CD8-positive, alpha-beta memory T cell (primary cell): ENCODE measurements at regions not wholly inside any gene's neighbourhood (a gene's known extent, or its start where the extent isn't known, plus 50 kb on each side); places are given as distances from the start of the nearest gene placed in this dataset.

Source experiments
- CTCF ChIA-PET: fragments of 350-600 bp; sonication (Branson Sonifier 250); formaldehyde crosslinking; loops from one replicate; lab custom pipeline; 2021; ENCODE audit warnings: antibody characterized with exemption; lab: Charles Lee
- POLR2A ChIA-PET: fragments of 350-600 bp; sonication (Branson Sonifier 250); formaldehyde crosslinking; loops from one replicate; lab custom pipeline; 2021; ENCODE audit warnings: antibody characterized with exemption; lab: Charles Lee
- DNase-seq, 5 donors: peaks; one replicate each; pipeline versions ENCODE4 v3.0.0 to v3.0.0-alpha.2; 2020 to 2022; ENCODE audit warnings: mixed read lengths in 1 of 5
- H3K27ac ChIP-seq: one replicate; pipeline ENCODE4 v1.7.0; 2013; ENCODE audit warnings: low read depth, mild to moderate bottlenecking, low read length, moderate library complexity
- H3K27me3 ChIP-seq: 2 replicates; pipeline ENCODE4 v1.7.0; 2013; ENCODE audit warnings: low read length, mild to moderate bottlenecking; ENCODE audit not compliant: insufficient read depth, poor library complexity, severe bottlenecking
- H3K36me3 ChIP-seq: 2 replicates; pipeline ENCODE4 v1.7.0; 2013; ENCODE audit warnings: mild to moderate bottlenecking, low read length, moderate library complexity; ENCODE audit not compliant: insufficient read depth
- H3K4me1 ChIP-seq: 2 replicates; pipeline ENCODE4 v1.7.0; 2013; ENCODE audit warnings: mild to moderate bottlenecking, low read length, moderate library complexity; ENCODE audit not compliant: insufficient read depth
- H3K4me3 ChIP-seq: 2 replicates; pipeline ENCODE4 v1.7.0; 2013; ENCODE audit warnings: mild to moderate bottlenecking, low read length
- H3K9me3 ChIP-seq: 2 replicates; pipeline ENCODE4 v1.7.0; 2013; ENCODE audit warnings: mild to moderate bottlenecking, low read length
- H3K27ac Mint-ChIP-seq, 8 donors: one replicate each; pipeline ENCODE4 v1.8.0; 2020 to 2021; ENCODE audit warnings: mixed read lengths in 8 of 8, mild to moderate bottlenecking in 6 of 8, inconsistent platforms in 3 of 8, moderate library complexity in 3 of 8
- H3K27me3 Mint-ChIP-seq, 2 donors: one replicate each; pipeline ENCODE4 v1.8.0; 2020 to 2021; ENCODE audit warnings: mixed read lengths in 2 of 2, mild to moderate bottlenecking in 1 of 2, moderate library complexity in 1 of 2
- H3K36me3 Mint-ChIP-seq, 3 donors: one replicate each; pipeline ENCODE4 v1.8.0; 2020 to 2021; ENCODE audit warnings: mixed read lengths in 3 of 3, inconsistent platforms in 1 of 3, mild to moderate bottlenecking in 1 of 3
- H3K4me1 Mint-ChIP-seq, 3 donors: one replicate each; pipeline ENCODE4 v1.8.0; 2020 to 2021; ENCODE audit warnings: mixed read lengths in 3 of 3, inconsistent platforms in 1 of 3, mild to moderate bottlenecking in 1 of 3
- H3K4me3 Mint-ChIP-seq, 7 donors: one replicate each; pipeline ENCODE4 v1.8.0; 2020 to 2021; ENCODE audit warnings: mixed read lengths in 7 of 7, mild to moderate bottlenecking in 6 of 7, moderate library complexity in 4 of 7, inconsistent platforms in 2 of 7
- H3K9me3 Mint-ChIP-seq, 5 donors: one replicate each; pipeline ENCODE4 v1.8.0; 2020 to 2022; ENCODE audit warnings: mixed read lengths in 5 of 5, mild to moderate bottlenecking in 3 of 5, moderate library complexity in 2 of 5, inconsistent platforms in 1 of 5

DNA sequence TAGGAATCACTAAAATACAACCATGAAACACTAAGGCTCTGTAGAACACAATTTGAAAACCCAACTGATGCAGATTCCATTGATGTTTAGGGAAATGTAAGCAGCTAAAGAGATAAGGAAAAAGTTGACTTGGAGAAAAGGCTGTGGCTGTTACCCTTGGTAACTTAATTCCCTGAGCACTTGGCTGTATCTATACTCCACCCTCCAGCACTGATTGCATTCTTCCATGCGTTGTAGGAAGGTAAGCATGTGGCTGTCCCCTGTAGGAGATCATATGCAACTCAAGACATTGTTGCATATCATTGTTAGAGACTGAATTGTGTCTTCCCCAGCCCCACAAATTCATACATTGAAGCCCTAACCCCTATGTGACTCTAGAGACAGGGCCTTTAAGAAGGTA lies 184.5 kb downstream of the CEMIP2 start:
- DNase-seq: no peak
- Mint-ChIP-seq H3K9me3 (no peaks in the 10 kb centered on the region), H3K36me3 (no peaks in the 10 kb centered on the region), H3K27me3 (peaks cover 3 to 9% of the 10 kb centered on the region in 2 donors), H3K27ac (no peak overlapping the region), H3K4me3 (no peak overlapping the region), H3K4me1 (no peaks in the 10 kb centered on the region)
- Histone ChIP-seq H3K27me3 (no peaks in the 10 kb centered on the region), H3K36me3 (no peaks in the 10 kb centered on the region), H3K4me3 (no peak overlapping the region), H3K4me1 (no peaks in the 10 kb centered on the region), H3K9me3 (no peaks in the 10 kb centered on the region), H3K27ac (no peak overlapping the region)
- POLR2A ChIA-PET: no interaction called here
- CTCF ChIA-PET: no interaction called here

DNA sequence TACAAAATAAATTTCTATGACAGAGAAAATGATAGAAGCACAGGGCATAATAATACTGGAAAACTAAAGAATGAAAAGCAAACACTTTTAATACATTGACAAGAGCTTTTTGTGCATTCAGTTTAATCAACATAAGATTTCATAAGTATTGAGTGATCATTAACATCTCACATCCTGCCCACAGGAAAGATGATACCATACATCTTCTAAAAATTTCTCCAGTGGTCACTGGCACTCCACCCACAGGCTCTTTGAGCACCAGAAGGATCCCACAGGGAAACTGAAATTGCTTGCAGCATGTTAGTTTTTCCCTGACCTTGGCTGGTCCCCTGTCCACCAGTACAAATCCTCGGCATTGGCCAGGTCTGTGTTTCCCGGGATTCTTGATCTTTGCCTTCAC lies 186.0 kb downstream of the CEMIP2 start:
- DNase-seq: no peak
- Mint-ChIP-seq H3K27me3 (peaks cover 3 to 9% of the 10 kb centered on the region in 2 donors), H3K4me1 (no peaks in the 10 kb centered on the region), H3K9me3 (no peaks in the 10 kb centered on the region), H3K27ac (no peak overlapping the region), H3K4me3 (no peak overlapping the region), H3K36me3 (no peaks in the 10 kb centered on the region)
- H3K36me3 ChIP-seq: no peaks in the 10 kb centered on the region
- no peak overlapping the region for H3K27ac ChIP-seq
- no peaks in the 10 kb centered on the region for H3K9me3 ChIP-seq
- H3K4me1 ChIP-seq: no peaks in the 10 kb centered on the region
- H3K27me3 ChIP-seq: no peaks in the 10 kb centered on the region
- POLR2A ChIA-PET: no interaction called here
- CTCF ChIA-PET: no interaction called here
- H3K4me3 ChIP-seq: no peak overlapping the region

DNA sequence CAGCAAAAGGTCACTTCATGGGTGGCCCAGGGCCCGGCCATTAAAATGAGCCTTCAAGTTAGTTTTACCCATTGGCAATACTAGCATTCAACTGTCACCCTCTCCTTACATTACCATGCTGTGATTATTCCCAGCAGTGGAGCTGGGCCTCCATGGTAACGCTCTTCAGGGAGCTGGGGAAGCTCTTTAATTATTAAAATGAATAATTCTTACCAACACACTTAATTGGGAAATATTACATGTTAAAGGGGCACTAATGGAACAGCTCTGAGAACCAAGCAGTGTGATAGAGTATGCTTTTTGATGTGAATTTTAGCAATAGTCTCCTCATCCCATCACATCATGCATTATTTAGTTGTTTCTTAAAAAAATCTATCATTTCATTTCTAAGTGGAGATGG lies 187.2 kb downstream of the CEMIP2 start:
- no peak overlapping the region for H3K4me3 Mint-ChIP-seq
- Histone ChIP-seq H3K4me3 (no peak overlapping the region), H3K9me3 (no peaks in the 10 kb centered on the region), H3K4me1 (no peaks in the 10 kb centered on the region), H3K27me3 (no peaks in the 10 kb centered on the region), H3K36me3 (no peaks in the 10 kb centered on the region), H3K27ac (no peak overlapping the region)
- H3K36me3 Mint-ChIP-seq: no peaks in the 10 kb centered on the region
- DNase-seq: no peak
- CTCF ChIA-PET: interaction anchor here (1.1 kb wide), 1 partner anchor 24 kb away, joined by 4 read pairs; no protein-coding TSS in a partner anchor
- no peaks in the 10 kb centered on the region for H3K4me1 Mint-ChIP-seq
- H3K27me3 Mint-ChIP-seq: peaks cover 6 to 9% of the 10 kb centered on the region in 2 donors
- POLR2A ChIA-PET: no interaction called here
- H3K9me3 Mint-ChIP-seq: no peaks in the 10 kb centered on the region
- no peak overlapping the region for H3K27ac Mint-ChIP-seq

DNA sequence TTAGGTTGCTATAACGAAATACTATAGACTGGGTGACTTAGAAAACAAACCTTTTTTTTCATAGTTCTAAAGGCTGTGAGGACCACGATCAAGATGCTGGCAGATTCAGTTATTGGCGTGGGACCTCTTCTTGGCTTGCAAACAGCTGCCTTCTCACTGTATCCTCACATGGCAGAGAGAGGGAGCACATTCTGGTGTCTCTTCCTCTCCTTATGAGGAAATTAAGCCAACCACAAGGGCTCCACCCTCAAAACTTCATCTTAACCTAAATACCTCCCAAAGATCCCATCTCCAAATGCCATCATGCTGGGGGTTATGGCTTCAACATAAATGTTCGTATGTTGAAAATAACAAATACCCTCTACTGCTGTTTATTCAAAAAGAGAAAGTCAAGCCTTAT lies 197.1 kb downstream of the CEMIP2 start:
- Mint-ChIP-seq H3K27ac (no peak overlapping the region), H3K27me3 (peaks cover 1 to 21% of the 10 kb centered on the region in 2 donors), H3K36me3 (no peaks in the 10 kb centered on the region), H3K9me3 (peaks cover 0 to 2% (median 0%) of the 10 kb centered on the region in 5 donors), H3K4me1 (no peaks in the 10 kb centered on the region), H3K4me3 (no peak overlapping the region)
- POLR2A ChIA-PET: no interaction called here
- Histone ChIP-seq H3K4me3 (no peak overlapping the region), H3K36me3 (no peaks in the 10 kb centered on the region), H3K27ac (no peak overlapping the region), H3K9me3 (no peaks in the 10 kb centered on the region), H3K27me3 (no peaks in the 10 kb centered on the region), H3K4me1 (no peaks in the 10 kb centered on the region)
- CTCF ChIA-PET: interaction anchor here (1.5 kb wide), 1 partner anchor 236 kb away, joined by 3 read pairs; no protein-coding TSS in a partner anchor
- no peak for DNase-seq

DNA sequence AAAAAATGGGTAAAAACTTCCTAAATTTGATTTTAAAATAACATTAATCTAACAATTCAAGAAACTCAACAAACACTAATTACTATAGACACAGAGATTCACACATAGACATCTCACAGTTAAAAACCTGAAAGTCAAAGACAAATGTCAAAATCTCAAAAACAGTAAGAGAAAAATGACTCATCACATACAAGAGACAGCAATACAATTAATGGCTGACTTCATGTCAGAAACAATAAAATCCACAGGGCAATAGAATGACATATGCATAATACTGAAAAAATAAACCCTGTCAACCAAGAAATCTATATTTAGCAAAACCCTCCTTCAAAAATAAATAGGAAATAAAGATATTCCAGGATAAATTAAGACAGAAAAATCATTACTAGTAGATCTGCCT lies 200.4 kb downstream of the CEMIP2 start:
- peaks cover 0 to 2% (median 0%) of the 10 kb centered on the region in 5 donors for H3K9me3 Mint-ChIP-seq
- CTCF ChIA-PET: no interaction called here
- POLR2A ChIA-PET: no interaction called here

DNA sequence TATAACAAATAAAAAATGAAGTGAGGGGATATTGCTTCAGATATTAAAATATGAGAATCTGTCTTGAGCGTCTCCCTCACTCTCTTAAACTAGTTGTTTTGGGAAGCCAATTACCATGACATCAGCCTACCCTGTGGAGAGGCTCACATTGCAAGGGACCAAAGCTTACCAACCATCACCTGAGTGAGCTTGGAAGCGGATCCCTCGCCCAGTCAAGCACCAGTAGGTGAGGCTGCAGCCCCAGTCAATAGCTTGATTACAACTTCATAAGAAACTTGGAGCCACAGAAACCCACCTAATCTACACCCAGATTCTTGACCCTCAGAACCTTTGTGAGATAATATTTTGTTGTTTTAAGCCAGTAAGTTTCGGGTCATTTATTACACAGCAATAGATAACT lies 206.2 kb downstream of the CEMIP2 start:
- Histone ChIP-seq H3K4me1 (no peaks in the 10 kb centered on the region), H3K9me3 (no peaks in the 10 kb centered on the region), H3K27ac (no peak overlapping the region), H3K4me3 (no peak overlapping the region), H3K27me3 (no peaks in the 10 kb centered on the region), H3K36me3 (no peaks in the 10 kb centered on the region)
- H3K9me3 Mint-ChIP-seq: peaks cover 0 to 2% (median 0%) of the 10 kb centered on the region in 5 donors
- DNase-seq: no peak
- POLR2A ChIA-PET: no interaction called here
- no peaks in the 10 kb centered on the region for H3K4me1 Mint-ChIP-seq
- no peaks in the 10 kb centered on the region for H3K36me3 Mint-ChIP-seq
- no peak overlapping the region for H3K4me3 Mint-ChIP-seq
- H3K27ac Mint-ChIP-seq: no peak overlapping the region
- H3K27me3 Mint-ChIP-seq: peaks cover 17 to 55% of the 10 kb centered on the region in 2 donors
- CTCF ChIA-PET: no interaction called here

More for the DNA sequence above, 200.4 kb downstream of the CEMIP2 start:
- Mint-ChIP-seq H3K27me3 (peaks cover 7 to 42% of the 10 kb centered on the region in 2 donors), H3K4me1 (no peaks in the 10 kb centered on the region), H3K36me3 (no peaks in the 10 kb centered on the region), H3K27ac (no peak overlapping the region), H3K4me3 (no peak overlapping the region)
- Histone ChIP-seq H3K36me3 (no peaks in the 10 kb centered on the region), H3K27ac (no peak overlapping the region), H3K4me1 (no peaks in the 10 kb centered on the region), H3K27me3 (no peaks in the 10 kb centered on the region), H3K9me3 (no peaks in the 10 kb centered on the region), H3K4me3 (no peak overlapping the region)
- no peak for DNase-seq

DNA sequence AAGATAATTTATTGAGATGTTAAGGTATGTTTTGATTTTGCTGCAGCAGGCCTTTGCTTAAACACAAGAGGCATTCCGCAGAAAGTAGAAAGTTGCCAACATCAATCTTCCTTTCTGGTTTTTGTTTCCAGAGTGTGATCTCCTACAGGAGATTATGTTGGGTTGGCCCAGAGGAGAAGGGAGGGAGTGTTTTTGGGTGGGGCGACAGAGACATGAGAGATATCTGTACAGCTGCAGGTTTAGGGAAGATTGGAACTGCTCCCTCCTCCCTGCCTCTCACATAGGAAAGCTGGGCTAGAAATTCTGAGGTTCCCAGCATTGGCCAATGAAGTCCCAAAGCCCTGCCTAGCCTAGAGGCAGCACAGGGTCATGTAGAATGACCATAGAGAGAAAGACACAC lies 211.0 kb downstream of the CEMIP2 start:
- no peak for DNase-seq
- Mint-ChIP-seq H3K9me3 (no peaks in the 10 kb centered on the region), H3K4me1 (no peaks in the 10 kb centered on the region), H3K36me3 (peaks cover 0 to under 1% (median 0%) of the 10 kb centered on the region in 3 donors), H3K4me3 (no peak overlapping the region), H3K27ac (no peak overlapping the region), H3K27me3 (peaks cover 18 to 52% of the 10 kb centered on the region in 2 donors)
- Histone ChIP-seq H3K4me3 (no peak overlapping the region), H3K4me1 (no peaks in the 10 kb centered on the region), H3K9me3 (no peaks in the 10 kb centered on the region), H3K27me3 (no peaks in the 10 kb centered on the region), H3K36me3 (no peaks in the 10 kb centered on the region), H3K27ac (no peak overlapping the region)
- POLR2A ChIA-PET: no interaction called here
- CTCF ChIA-PET: no interaction called here

DNA sequence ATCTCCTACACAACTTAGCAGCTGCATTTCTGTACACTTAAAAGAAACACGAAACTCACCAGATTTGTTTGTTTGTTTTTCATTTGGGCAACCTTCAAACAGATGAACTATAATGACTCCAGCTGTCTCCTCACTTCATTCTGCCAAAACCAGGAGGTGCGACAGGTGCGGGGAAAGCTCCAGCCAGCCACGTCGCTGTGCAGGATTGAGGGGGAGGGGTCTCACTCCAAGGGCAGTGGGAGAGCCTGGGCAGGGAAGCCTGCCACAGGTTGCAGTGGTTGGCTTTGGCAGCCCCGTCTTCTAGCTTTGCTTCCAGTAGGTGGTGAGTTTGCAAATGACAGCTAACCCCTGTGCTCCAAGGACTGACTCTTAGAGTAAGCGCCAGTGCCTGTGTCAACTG lies 215.8 kb downstream of the CEMIP2 start:
- H3K27ac ChIP-seq: no peak overlapping the region
- no peaks in the 10 kb centered on the region for H3K9me3 ChIP-seq
- Mint-ChIP-seq H3K36me3 (peaks cover 0 to 3% (median 0%) of the 10 kb centered on the region in 3 donors), H3K27ac (no peak overlapping the region), H3K27me3 (peaks cover 17 to 60% of the 10 kb centered on the region in 2 donors), H3K9me3 (no peaks in the 10 kb centered on the region), H3K4me3 (no peak overlapping the region), H3K4me1 (no peaks in the 10 kb centered on the region)
- H3K4me3 ChIP-seq: no peak overlapping the region
- ChIA-PET POLR2A (no interaction called here), CTCF (no interaction called here)
- no peaks in the 10 kb centered on the region for H3K27me3 ChIP-seq
- no peaks in the 10 kb centered on the region for H3K36me3 ChIP-seq
- H3K4me1 ChIP-seq: no peaks in the 10 kb centered on the region
- no peak for DNase-seq

DNA sequence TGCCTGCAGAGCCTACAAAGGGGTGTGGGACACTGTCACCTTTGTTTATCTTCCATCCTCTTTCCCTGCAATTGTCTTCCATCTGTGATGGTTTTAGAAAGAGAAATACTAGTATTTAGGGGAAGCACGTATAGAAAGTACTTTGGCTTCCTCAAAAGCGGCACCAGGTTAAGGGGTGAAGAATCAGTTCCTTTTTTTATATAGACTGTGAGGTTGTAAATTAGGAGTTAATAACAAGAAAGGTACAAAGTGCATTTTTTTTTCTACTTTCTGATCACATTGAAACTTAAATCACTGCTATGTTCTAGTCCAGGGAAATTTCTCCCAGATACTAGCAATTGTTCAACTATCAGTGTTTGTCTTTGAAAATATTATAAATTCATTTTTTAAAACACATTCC lies 219.3 kb downstream of the CEMIP2 start:
- Mint-ChIP-seq H3K27me3 (peaks cover 15 to 44% of the 10 kb centered on the region in 2 donors), H3K9me3 (no peaks in the 10 kb centered on the region), H3K27ac (no peak overlapping the region), H3K4me1 (no peaks in the 10 kb centered on the region), H3K4me3 (no peak overlapping the region), H3K36me3 (peaks cover 0 to 3% (median 0%) of the 10 kb centered on the region in 3 donors)
- Histone ChIP-seq H3K9me3 (no peaks in the 10 kb centered on the region), H3K27ac (no peak overlapping the region), H3K36me3 (no peaks in the 10 kb centered on the region), H3K27me3 (no peaks in the 10 kb centered on the region), H3K4me1 (no peaks in the 10 kb centered on the region), H3K4me3 (no peak overlapping the region)
- ChIA-PET CTCF (no interaction called here), POLR2A (no interaction called here)
- DNase-seq: no peak
